A673 (cell line): ENCODE measurements at regions not wholly inside any gene's neighbourhood (a gene's known extent, or its start where the extent isn't known, plus 50 kb on each side); places are given as distances from the start of the nearest gene placed in this dataset.

Experiments
- BruUV-seq: library from RNA; stranded (reverse); fragments of 400-500 nt; replicated peaks from 2 replicates; lab custom pipeline; 2021; lab: Mats Ljungman, UMichigan
- CTCF ChIA-PET: fragments of 300-600 bp; sonication (Branson Sonifier 250); formaldehyde crosslinking; loops from one replicate; lab custom pipeline; 2022; ENCODE audit warnings: antibody characterized with exemption; lab: Charles Lee
- POLR2A ChIA-PET: fragments of 300-600 bp; sonication (Branson Sonifier 250); formaldehyde crosslinking; loops from one replicate; lab custom pipeline; 2022; ENCODE audit warnings: antibody characterized with exemption; ENCODE audit not compliant: low non-redundant PET; lab: Charles Lee
- DNase-seq: peaks from one replicate; pipeline ENCODE4 v3.0.0-alpha.2; 2015; ENCODE audit warnings: low spot score
- H3K27ac ChIP-seq: fragments of 200-600 bp; sonication (generic); 2 replicates; pipeline ENCODE4 v1.5.1; 2016; ENCODE audit warnings: mixed run types, low read depth, mild to moderate bottlenecking, mixed read lengths, antibody characterized with exemption, low read length; ENCODE audit not compliant: poor library complexity, severe bottlenecking
- H3K27me3 ChIP-seq: fragments of 200-600 bp; sonication (generic); replicated peaks from 2 replicates; pipeline ENCODE4 v1.6.1; 2017; ENCODE audit warnings: mixed run types, low read depth, mild to moderate bottlenecking, mixed read lengths, antibody characterized with exemption, low read length; ENCODE audit not compliant: insufficient read depth, poor library complexity
- H3K36me3 ChIP-seq: fragments of 200-600 bp; sonication (generic); 2 replicates; pipeline ENCODE4 v1.6.1; 2016; ENCODE audit warnings: mixed run types, mild to moderate bottlenecking, mixed read lengths, antibody characterized with exemption, low read length; ENCODE audit not compliant: insufficient read depth, poor library complexity, severe bottlenecking
- H3K4me1 ChIP-seq: fragments of 200-600 bp; sonication (generic); 2 replicates; pipeline ENCODE4 v1.6.1; 2017; ENCODE audit warnings: mixed run types, mild to moderate bottlenecking, mixed read lengths, antibody characterized with exemption, low read length; ENCODE audit not compliant: insufficient read depth, poor library complexity, severe bottlenecking
- H3K4me3 ChIP-seq: fragments of 200-600 bp; sonication (generic); 2 replicates; pipeline ENCODE4 v1.5.1; 2016; ENCODE audit warnings: low read depth, mixed run types, mild to moderate bottlenecking, mixed read lengths, low read length; ENCODE audit not compliant: poor library complexity, severe bottlenecking
- H3K9me3 ChIP-seq: fragments of 200-600 bp; sonication (generic); 2 replicates; pipeline ENCODE4 v1.6.1; 2016; ENCODE audit warnings: mixed run types, low read depth, mild to moderate bottlenecking, mixed read lengths, antibody characterized with exemption, low read length; ENCODE audit not compliant: poor library complexity, severe bottlenecking
- CTCF ChIP-seq: fragments of 300-800, 200-600 bp; sonication (generic); conservative IDR thresholded peaks from 2 replicates; pipeline ENCODE4 v1.5.1; 2017; ENCODE audit warnings: low read depth, mild to moderate bottlenecking, antibody characterized with exemption, low read length, moderate library complexity, mixed read lengths
- EZH2 ChIP-seq: fragments of 200-600 bp; sonication (generic); IDR thresholded peaks from 2 replicates; pipeline ENCODE4 v1.6.1; 2017; ENCODE audit warnings: borderline replicate concordance, low read depth, mild to moderate bottlenecking, mixed read lengths, antibody characterized with exemption, low read length; ENCODE audit not compliant: poor library complexity, severe bottlenecking
- intact Hi-C: fragments of 100-400 bp; cut with micrococcal nuclease; formaldehyde crosslinking; loops from one replicate; pipeline ENCODE4 v1.10.0; 2022; ENCODE audit not compliant: unreplicated experiment

GRCh38 chr10:27433976-27434375 is 70.1 kb upstream of the RAB18 start:
- TF ChIP-seq CTCF, result no peak
- intact Hi-C loops, result no loop called here
- ChIA-PET CTCF (no interaction called here), POLR2A (no interaction called here)
- Histone ChIP-seq H3K4me3 (no peak overlapping the region), H3K36me3 (no peaks in the 10 kb centered on the region), H3K27me3 (no peaks in the 10 kb centered on the region), H3K9me3 (no peaks in the 10 kb centered on the region), H3K4me1 (no peaks in the 10 kb centered on the region), H3K27ac (no peak overlapping the region)
- no TSS peak for BruUV-seq
- DNase-seq, result no peak

GRCh38 chr10:27426948-27427467 is 77.1 kb upstream of the RAB18 start:
- no peaks in the 10 kb centered on the region for H3K36me3 ChIP-seq
- no peaks in the 10 kb centered on the region for H3K4me1 ChIP-seq
- no peak for TF ChIP-seq EZH2
- TF ChIP-seq CTCF, result no peak
- CTCF ChIA-PET, result no interaction called here
- no peak overlapping the region for H3K4me3 ChIP-seq
- no peak for DNase-seq
- H3K27ac ChIP-seq, result no peak overlapping the region
- POLR2A ChIA-PET, result no interaction called here
- BruUV-seq, result no TSS peak
- intact Hi-C loops, result no loop called here
- H3K9me3 ChIP-seq, result no peaks in the 10 kb centered on the region
- H3K27me3 ChIP-seq, result no peaks in the 10 kb centered on the region

GRCh38 chr10:27413831-27414348 is 90.2 kb upstream of the RAB18 start:
- DNase-seq, result no peak
- Histone ChIP-seq H3K27ac (no peak overlapping the region), H3K4me1 (no peaks in the 10 kb centered on the region), H3K27me3 (no peaks in the 10 kb centered on the region), H3K36me3 (no peaks in the 10 kb centered on the region), H3K4me3 (no peak overlapping the region), H3K9me3 (no peaks in the 10 kb centered on the region)
- POLR2A ChIA-PET, result no interaction called here
- TF ChIP-seq EZH2, result no peak
- no peak for TF ChIP-seq CTCF
- CTCF ChIA-PET, result no interaction called here
- intact Hi-C loops, result no loop called here
- BruUV-seq, result no TSS peak
